Endothelial cell of umbilical vein (primary cell): ENCODE measurements at regions not wholly inside any gene's neighbourhood (a gene's known extent, or its start where the extent isn't known, plus 50 kb on each side); places are given as distances from the start of the nearest gene placed in this dataset.

Experiments
- BruUV-seq: library from RNA; stranded (reverse); fragments of 400-500 nt; replicated peaks from 2 replicates; lab custom pipeline; 2021; lab: Mats Ljungman, UMichigan
- CTCF ChIA-PET: fragments of 300-600, 350-600 bp; sonication (Branson Sonifier 250); formaldehyde crosslinking; loops from one replicate; lab custom pipeline; 2021; ENCODE audit warnings: antibody characterized with exemption, inconsistent platforms; lab: Charles Lee
- POLR2A ChIA-PET: fragments of 300-600, 350-600 bp; sonication (Branson Sonifier 250); formaldehyde crosslinking; loops from one replicate; lab custom pipeline; 2021; ENCODE audit warnings: antibody characterized with exemption, inconsistent platforms; lab: Charles Lee
- DNase-seq: peaks from one replicate; pipeline ENCODE4 v3.0.0-alpha.2; 2011; ENCODE audit warnings: low read depth, low spot score
- FAIRE-seq: peaks from 2 replicates; lab custom pipeline; 2011; peaks lifted over from hg19 to GRCh38; lab: Jason Lieb, UNC
- H2AFZ ChIP-seq: 2 replicates; pipeline ENCODE4 v1.6.0; 2012; ENCODE audit warnings: low read depth, low read length, control low read depth, inconsistent platforms
- H3K27ac ChIP-seq: 2 replicates; pipeline ENCODE4 v1.5.1; 2011; ENCODE audit warnings: low read depth, mild to moderate bottlenecking, control low read depth, low read length, moderate library complexity; ENCODE audit not compliant: insufficient read depth
- H3K27me3 ChIP-seq, 2 experiments: 2 replicates each; pipeline versions ENCODE4 v1.6.0 to v1.6.1; 2011; ENCODE audit warnings: low read length in 2 of 2, mixed read lengths in 1 of 2; ENCODE audit not compliant: control insufficient read depth in 2 of 2, insufficient read depth in 2 of 2
- H3K36me3 ChIP-seq, 2 experiments: 2 replicates in 1 of 2; 3 replicates in 1 of 2; pipeline ENCODE4 v1.5.1; 2011; ENCODE audit warnings: low read length in 2 of 2, mild to moderate bottlenecking in 1 of 2, moderate library complexity in 1 of 2; ENCODE audit not compliant: control insufficient read depth in 2 of 2, insufficient read depth in 2 of 2; ENCODE audit errors: extremely low read depth in 1 of 2
- H3K4me1 ChIP-seq: 3 replicates; pipeline ENCODE4 v1.5.1; 2011; ENCODE audit warnings: mild to moderate bottlenecking, low read length; ENCODE audit not compliant: control insufficient read depth, insufficient read depth; ENCODE audit errors: extremely low read depth
- H3K4me2 ChIP-seq: 2 replicates; pipeline ENCODE4 v1.6.1; 2011; ENCODE audit warnings: low read length, control low read depth, mixed read lengths; ENCODE audit not compliant: insufficient read depth
- H3K4me3 ChIP-seq, 3 experiments: fragments of 200-600 bp in 1 of 3; sonication (generic), shearing (Covaris generic) in 1 of 3; replicated peaks in 1 of 3; 2 replicates each; pipeline ENCODE4 v1.5.1; 2011 to 2016; ENCODE audit warnings: control low read depth in 3 of 3, low read length in 3 of 3, mild to moderate bottlenecking in 2 of 3, inconsistent platforms in 1 of 3, low read depth in 1 of 3, moderate library complexity in 1 of 3; ENCODE audit not compliant: insufficient read depth in 1 of 3
- H3K79me2 ChIP-seq: 2 replicates; pipeline ENCODE4 v1.6.0; 2012; ENCODE audit warnings: low read length, inconsistent platforms; ENCODE audit not compliant: control insufficient read depth, insufficient read depth
- H3K9ac ChIP-seq: replicated peaks from 2 replicates; pipeline ENCODE3; 2011; ENCODE audit warnings: low read length, control low read depth; ENCODE audit not compliant: insufficient read depth; ENCODE audit errors: extremely low read depth
- H3K9me1 ChIP-seq: replicated peaks from 3 replicates; pipeline ENCODE4 v1.6.0; 2011; ENCODE audit warnings: mild to moderate bottlenecking, low read length; ENCODE audit not compliant: control insufficient read depth, insufficient read depth; ENCODE audit errors: extremely low read depth
- H3K9me3 ChIP-seq: replicated peaks from 2 replicates; pipeline ENCODE4 v1.5.1; 2012; ENCODE audit warnings: low read length, inconsistent platforms; ENCODE audit not compliant: control insufficient read depth, insufficient read depth
- H4K20me1 ChIP-seq: replicated peaks from 2 replicates; pipeline ENCODE3; 2011; ENCODE audit warnings: mild to moderate bottlenecking, low read length; ENCODE audit not compliant: control insufficient read depth, insufficient read depth; ENCODE audit errors: extremely low read depth
- EZH2 ChIP-seq: IDR thresholded peaks from 2 replicates; pipeline ENCODE4 v1.6.1; 2012; ENCODE audit warnings: borderline replicate concordance, low read depth, mild to moderate bottlenecking, moderate library complexity, low read length, inconsistent platforms; ENCODE audit not compliant: severe bottlenecking
- FOS ChIP-seq: IDR thresholded peaks from 2 replicates; pipeline ENCODE4 v1.6.1; 2011; ENCODE audit warnings: mild to moderate bottlenecking, low read length, moderate library complexity, borderline replicate concordance; ENCODE audit not compliant: insufficient read depth
- GATA2 ChIP-seq: IDR thresholded peaks from 2 replicates; pipeline ENCODE4 v1.7.0; 2011; ENCODE audit warnings: low read depth, mild to moderate bottlenecking, moderate library complexity, mixed read lengths, low read length; ENCODE audit not compliant: insufficient read length, insufficient read depth
- JUN ChIP-seq: IDR thresholded peaks from 2 replicates; pipeline ENCODE4 v1.6.1; 2011; ENCODE audit warnings: borderline replicate concordance, low read depth; ENCODE audit not compliant: insufficient read length, insufficient read depth
- MYC ChIP-seq: IDR thresholded peaks from one replicate; pipeline ENCODE4 v1.6.1; 2011; ENCODE audit warnings: mild to moderate bottlenecking, low read depth, low read length
- POLR2A ChIP-seq: IDR thresholded peaks from 2 replicates; pipeline ENCODE4 v1.6.1; 2012; ENCODE audit warnings: low read depth, mild to moderate bottlenecking, control low read depth, low read length
- POLR2AphosphoS5 ChIP-seq: IDR thresholded peaks from 2 replicates; pipeline ENCODE4 v1.6.1; 2012; ENCODE audit warnings: low read depth, mild to moderate bottlenecking, control low read depth, low read length, moderate library complexity; ENCODE audit not compliant: insufficient read depth
- dilution Hi-C: fragments of 300-500 bp; cut with MboI; formaldehyde crosslinking; loops from one replicate; pipeline ENCODE4 v1.15.0; 2019; ENCODE audit warnings: low sequenced_read_pairs; ENCODE audit not compliant: extremely low pct_ligation_motif_present
- intact Hi-C: fragments of 100-400 bp; cut with micrococcal nuclease; formaldehyde crosslinking; loops from one replicate; pipeline ENCODE4 v1.10.0; 2022
- TF ChIP-seq, protein P1 (sequence below): IDR thresholded peaks from 2 replicates; pipeline ENCODE4 v1.6.1; 2011; ENCODE audit not compliant: insufficient read depth, insufficient read length
- TF ChIP-seq, protein P2 (sequence below), 2 donors: IDR thresholded peaks; 1 replicate in 1 of 2; 2 replicates in 1 of 2; pipeline ENCODE4 v1.5.1; 2011; ENCODE audit warnings: low read length in 2 of 2, mild to moderate bottlenecking in 2 of 2, moderate library complexity in 2 of 2, control low read depth in 1 of 2, inconsistent platforms in 1 of 2, low read depth in 1 of 2; ENCODE audit not compliant: insufficient read depth in 1 of 2; ENCODE audit errors: extremely low read depth in 1 of 2

DNA sequence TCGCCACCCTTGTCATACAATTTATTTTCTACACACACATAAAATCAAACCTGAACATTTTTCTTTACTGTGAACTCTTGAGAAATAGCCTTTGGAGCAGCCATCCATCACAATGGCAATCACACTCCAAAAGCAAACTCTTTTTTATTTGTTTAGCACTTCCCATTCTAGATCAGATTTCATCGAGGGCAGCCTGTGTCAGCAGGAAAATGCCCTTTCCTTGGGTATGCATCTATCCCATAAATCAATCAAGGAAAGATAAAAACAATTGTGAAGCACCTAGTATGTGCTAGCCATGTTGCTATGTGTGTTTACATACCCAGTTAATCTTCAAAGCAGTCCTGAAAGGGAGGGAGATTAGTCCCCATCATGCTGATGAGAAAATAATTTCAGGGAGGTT lies 484.1 kb upstream of the USP24 start:
- Histone ChIP-seq H3K4me2 (no peak overlapping the region), H3K36me3 (no peaks in the 10 kb centered on the region), H3K79me2 (no peaks in the 10 kb centered on the region), H3K27ac (no peak overlapping the region), H3K4me1 (no peaks in the 10 kb centered on the region), H3K4me3 (no peak overlapping the region), H3K9me3 (no peaks in the 10 kb centered on the region), H3K9me1 (no peaks in the 10 kb centered on the region), H3K9ac (no peak overlapping the region), H2AFZ (no peak overlapping the region), H4K20me1 (no peaks in the 10 kb centered on the region), H3K27me3 (no peaks in the 10 kb centered on the region)
- ChIA-PET CTCF (interaction anchor here (1.5 kb wide), 1 partner anchor 886 kb away, joined by 4 read pairs; no protein-coding TSS in a partner anchor), POLR2A (no interaction called here)
- intact Hi-C loops (loop anchor here (10.0 kb wide), 1 partner anchor 324 kb away; no protein-coding TSS in a partner anchor), dilution Hi-C loops (no loop called here)
- FAIRE-seq (no peak), DNase-seq (peak; percentile 20)
- no peak for TF ChIP-seq FOS
- no peak for TF ChIP-seq EZH2
- TF ChIP-seq POLR2A = no peak
- TF ChIP-seq, protein P1, sequence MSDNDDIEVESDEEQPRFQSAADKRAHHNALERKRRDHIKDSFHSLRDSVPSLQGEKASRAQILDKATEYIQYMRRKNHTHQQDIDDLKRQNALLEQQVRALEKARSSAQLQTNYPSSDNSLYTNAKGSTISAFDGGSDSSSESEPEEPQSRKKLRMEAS = no peak
- TF ChIP-seq, protein P2, sequence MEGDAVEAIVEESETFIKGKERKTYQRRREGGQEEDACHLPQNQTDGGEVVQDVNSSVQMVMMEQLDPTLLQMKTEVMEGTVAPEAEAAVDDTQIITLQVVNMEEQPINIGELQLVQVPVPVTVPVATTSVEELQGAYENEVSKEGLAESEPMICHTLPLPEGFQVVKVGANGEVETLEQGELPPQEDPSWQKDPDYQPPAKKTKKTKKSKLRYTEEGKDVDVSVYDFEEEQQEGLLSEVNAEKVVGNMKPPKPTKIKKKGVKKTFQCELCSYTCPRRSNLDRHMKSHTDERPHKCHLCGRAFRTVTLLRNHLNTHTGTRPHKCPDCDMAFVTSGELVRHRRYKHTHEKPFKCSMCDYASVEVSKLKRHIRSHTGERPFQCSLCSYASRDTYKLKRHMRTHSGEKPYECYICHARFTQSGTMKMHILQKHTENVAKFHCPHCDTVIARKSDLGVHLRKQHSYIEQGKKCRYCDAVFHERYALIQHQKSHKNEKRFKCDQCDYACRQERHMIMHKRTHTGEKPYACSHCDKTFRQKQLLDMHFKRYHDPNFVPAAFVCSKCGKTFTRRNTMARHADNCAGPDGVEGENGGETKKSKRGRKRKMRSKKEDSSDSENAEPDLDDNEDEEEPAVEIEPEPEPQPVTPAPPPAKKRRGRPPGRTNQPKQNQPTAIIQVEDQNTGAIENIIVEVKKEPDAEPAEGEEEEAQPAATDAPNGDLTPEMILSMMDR (IDR thresholded peaks at IDR 0.05; ENCODE audit: extremely low read depth in 1 of 2, insufficient read depth in 1 of 2, low read depth in 1 of 2, low read length in 2 of 2) = no peak
- no peak for TF ChIP-seq POLR2AphosphoS5
- TF ChIP-seq MYC = no peak
- TF ChIP-seq GATA2 = no peak
- no peak for TF ChIP-seq JUN
- BruUV-seq = no TSS peak
